PC-9 (cell line): ENCODE measurements at regions not wholly inside any gene's neighbourhood (a gene's known extent, or its start where the extent isn't known, plus 50 kb on each side); places are given as distances from the start of the nearest gene placed in this dataset.

ENCODE experiments used
- EZH2 ChIP-seq: fragments of 200-600 bp; sonication (generic); IDR thresholded peaks from 2 replicates; pipeline ENCODE4 v1.8.0; 2017; ENCODE audit warnings: antibody characterized with exemption, low read depth
- TF ChIP-seq, protein P1 (sequence below): fragments of 200-600 bp; sonication (generic); conservative IDR thresholded peaks from 2 replicates; pipeline ENCODE4 v1.6.1; 2017; ENCODE audit warnings: mixed run types, antibody characterized with exemption, mild to moderate bottlenecking, moderate library complexity

DNA sequence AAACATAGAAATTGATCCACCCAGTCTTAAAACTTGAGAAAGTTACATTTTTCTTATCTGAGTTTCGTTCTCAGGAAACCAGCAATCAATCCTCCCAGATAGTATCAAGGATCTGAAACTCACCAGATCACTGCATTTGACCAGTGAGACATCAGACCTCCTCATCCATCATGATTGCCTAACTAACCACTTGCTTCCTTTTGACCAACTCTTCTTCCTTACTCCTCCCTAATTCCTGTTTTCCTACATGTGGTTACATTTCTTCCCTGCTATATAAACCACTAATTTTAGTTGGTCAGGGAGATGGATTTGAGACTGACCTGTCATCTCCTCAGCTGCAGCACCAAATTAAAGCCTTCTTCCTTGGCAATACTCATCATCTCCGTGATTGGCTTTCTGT is 357.1 kb upstream of the POU3F2 start:
- no peak for TF ChIP-seq EZH2
- TF ChIP-seq, protein P1, sequence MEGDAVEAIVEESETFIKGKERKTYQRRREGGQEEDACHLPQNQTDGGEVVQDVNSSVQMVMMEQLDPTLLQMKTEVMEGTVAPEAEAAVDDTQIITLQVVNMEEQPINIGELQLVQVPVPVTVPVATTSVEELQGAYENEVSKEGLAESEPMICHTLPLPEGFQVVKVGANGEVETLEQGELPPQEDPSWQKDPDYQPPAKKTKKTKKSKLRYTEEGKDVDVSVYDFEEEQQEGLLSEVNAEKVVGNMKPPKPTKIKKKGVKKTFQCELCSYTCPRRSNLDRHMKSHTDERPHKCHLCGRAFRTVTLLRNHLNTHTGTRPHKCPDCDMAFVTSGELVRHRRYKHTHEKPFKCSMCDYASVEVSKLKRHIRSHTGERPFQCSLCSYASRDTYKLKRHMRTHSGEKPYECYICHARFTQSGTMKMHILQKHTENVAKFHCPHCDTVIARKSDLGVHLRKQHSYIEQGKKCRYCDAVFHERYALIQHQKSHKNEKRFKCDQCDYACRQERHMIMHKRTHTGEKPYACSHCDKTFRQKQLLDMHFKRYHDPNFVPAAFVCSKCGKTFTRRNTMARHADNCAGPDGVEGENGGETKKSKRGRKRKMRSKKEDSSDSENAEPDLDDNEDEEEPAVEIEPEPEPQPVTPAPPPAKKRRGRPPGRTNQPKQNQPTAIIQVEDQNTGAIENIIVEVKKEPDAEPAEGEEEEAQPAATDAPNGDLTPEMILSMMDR, result no peak
